ENCODE measurements at regions not wholly inside any gene's neighbourhood (a gene's known extent, or its start where the extent isn't known, plus 50 kb on each side); places are given as distances from the start of the nearest gene placed in this dataset.
"Not testable (repeated sequence)": the region's sequence is repeated elsewhere in the genome, so short reads cannot be mapped to it uniquely, and the experiment has no call there.

GRCh38 chr3:118597184-118597583, 437.5 kb downstream of the IGSF11 start:
- Histone ChIP-seq H3K4me3 (no peak overlapping the region), H3K27ac (no peak overlapping the region), H3K9me3 (replicated peaks) (no peaks in the 10 kb centered on the region)

GRCh38 chr3:118607915-118608820, 426.5 kb downstream of the IGSF11 start:
- Histone ChIP-seq H3K4me3 (no peak overlapping the region), H3K9me3 (replicated peaks) (no peaks in the 10 kb centered on the region), H3K4me1 (replicated peaks) (no peaks in the 10 kb centered on the region), H3K27ac (no peak overlapping the region), H3K36me3 (no peaks in the 10 kb centered on the region), H3K27me3 (replicated peaks) (no peaks in the 10 kb centered on the region)
- no peak for DNase-seq (ENCODE audit: low read depth in 1 of 2, low spot score in 2 of 2)

More at GRCh38 chr3:118597184-118597583, 437.5 kb downstream of the IGSF11 start:
- Histone ChIP-seq H3K36me3 (no peaks in the 10 kb centered on the region), H3K27me3 (replicated peaks) (no peaks in the 10 kb centered on the region), H3K4me1 (replicated peaks) (no peaks in the 10 kb centered on the region)
- no peak for DNase-seq (ENCODE audit: low read depth in 1 of 2, low spot score in 2 of 2)

- DNase-seq (ENCODE audit: low read depth in 1 of 2, low spot score in 2 of 2): no peak
- Histone ChIP-seq H3K4me1 (replicated peaks) (no peaks in the 10 kb centered on the region), H3K27me3 (replicated peaks) (no peaks in the 10 kb centered on the region)
These were observed 416.2 kb downstream of the IGSF11 start for GRCh38 chr3:118618247-118619040.

GRCh38 chr3:118626453-118626852, 408.2 kb downstream of the IGSF11 start:
- Histone ChIP-seq H3K36me3 (no peaks in the 10 kb centered on the region), H3K27ac (no peak overlapping the region), H3K27me3 (replicated peaks) (no peaks in the 10 kb centered on the region), H3K9me3 (replicated peaks) (no peaks in the 10 kb centered on the region), H3K4me1 (replicated peaks) (no peaks in the 10 kb centered on the region), H3K4me3 (no peak overlapping the region)
- DNase-seq (ENCODE audit: low read depth in 1 of 2, low spot score in 2 of 2): no peak

More at GRCh38 chr3:118618247-118619040, 416.2 kb downstream of the IGSF11 start:
- Histone ChIP-seq H3K4me3 (no peak overlapping the region), H3K36me3 (no peaks in the 10 kb centered on the region), H3K27ac (no peak overlapping the region), H3K9me3 (replicated peaks) (no peaks in the 10 kb centered on the region)

GRCh38 chr3:118628704-118629341, 405.8 kb downstream of the IGSF11 start:
- H3K4me3 ChIP-seq: no peak overlapping the region
- peak; percentile 16 to 47 for DNase-seq (ENCODE audit: low read depth in 1 of 2, low spot score in 2 of 2)
- H3K9me3 ChIP-seq (replicated peaks): no peaks in the 10 kb centered on the region
- no peaks in the 10 kb centered on the region for H3K4me1 ChIP-seq (replicated peaks)
- H3K27me3 ChIP-seq (replicated peaks): no peaks in the 10 kb centered on the region
- no peaks in the 10 kb centered on the region for H3K36me3 ChIP-seq
- no peak overlapping the region for H3K27ac ChIP-seq

- Histone ChIP-seq H3K4me3 (no peak overlapping the region), H3K27ac (no peak overlapping the region), H3K4me1 (replicated peaks) (no peaks in the 10 kb centered on the region), H3K27me3 (replicated peaks) (no peaks in the 10 kb centered on the region), H3K36me3 (no peaks in the 10 kb centered on the region), H3K9me3 (replicated peaks) (no peaks in the 10 kb centered on the region)
- no peak for DNase-seq (ENCODE audit: low read depth in 1 of 2, low spot score in 2 of 2)
These were observed 404.8 kb downstream of the IGSF11 start for GRCh38 chr3:118629821-118630220.

GRCh38 chr3:118635711-118636110, 398.9 kb downstream of the IGSF11 start:
- no peaks in the 10 kb centered on the region for H3K27me3 ChIP-seq (replicated peaks)
- no peak for DNase-seq (ENCODE audit: low read depth in 1 of 2, low spot score in 2 of 2)

GRCh38 chr3:118636841-118637240, 397.8 kb downstream of the IGSF11 start:
- no peak overlapping the region for H3K4me3 ChIP-seq
- no peak for DNase-seq (ENCODE audit: low read depth in 1 of 2, low spot score in 2 of 2)
- H3K27ac ChIP-seq: no peak overlapping the region
- no peaks in the 10 kb centered on the region for H3K9me3 ChIP-seq (replicated peaks)
- H3K4me1 ChIP-seq (replicated peaks): no peaks in the 10 kb centered on the region
- no peaks in the 10 kb centered on the region for H3K36me3 ChIP-seq
- no peaks in the 10 kb centered on the region for H3K27me3 ChIP-seq (replicated peaks)

More at GRCh38 chr3:118635711-118636110, 398.9 kb downstream of the IGSF11 start:
- H3K36me3 ChIP-seq: no peaks in the 10 kb centered on the region
- H3K4me1 ChIP-seq (replicated peaks): no peaks in the 10 kb centered on the region
- no peak overlapping the region for H3K4me3 ChIP-seq
- H3K9me3 ChIP-seq (replicated peaks): no peaks in the 10 kb centered on the region
- no peak overlapping the region for H3K27ac ChIP-seq

GRCh38 chr3:118637846-118638245, 396.8 kb downstream of the IGSF11 start:
- no peak for DNase-seq (ENCODE audit: low read depth in 1 of 2, low spot score in 2 of 2)
- H3K9me3 ChIP-seq (replicated peaks): no peaks in the 10 kb centered on the region
- no peak overlapping the region for H3K27ac ChIP-seq
- no peak overlapping the region for H3K4me3 ChIP-seq
- no peaks in the 10 kb centered on the region for H3K36me3 ChIP-seq
- no peaks in the 10 kb centered on the region for H3K4me1 ChIP-seq (replicated peaks)
- H3K27me3 ChIP-seq (replicated peaks): no peaks in the 10 kb centered on the region

GRCh38 chr3:118641608-118642007, 393.0 kb downstream of the IGSF11 start:
- Histone ChIP-seq H3K4me1 (replicated peaks) (no peaks in the 10 kb centered on the region), H3K27ac (no peak overlapping the region), H3K27me3 (replicated peaks) (no peaks in the 10 kb centered on the region), H3K36me3 (no peaks in the 10 kb centered on the region), H3K9me3 (replicated peaks) (no peaks in the 10 kb centered on the region), H3K4me3 (no peak overlapping the region)
- DNase-seq (ENCODE audit: low read depth in 1 of 2, low spot score in 2 of 2): no peak

GRCh38 chr3:118671192-118671591, 363.5 kb downstream of the IGSF11 start:
- Histone ChIP-seq H3K27ac (no peak overlapping the region), H3K4me1 (replicated peaks) (no peaks in the 10 kb centered on the region), H3K27me3 (replicated peaks) (no peaks in the 10 kb centered on the region), H3K9me3 (replicated peaks) (no peaks in the 10 kb centered on the region), H3K36me3 (no peaks in the 10 kb centered on the region), H3K4me3 (no peak overlapping the region)
- DNase-seq (ENCODE audit: low read depth in 1 of 2, low spot score in 2 of 2): no peak

GRCh38 chr3:118675305-118675704, 359.3 kb downstream of the IGSF11 start:
- Histone ChIP-seq H3K4me1 (replicated peaks) (no peaks in the 10 kb centered on the region), H3K4me3 (no peak overlapping the region), H3K27ac (no peak overlapping the region), H3K9me3 (replicated peaks) (no peaks in the 10 kb centered on the region), H3K27me3 (replicated peaks) (no peaks in the 10 kb centered on the region), H3K36me3 (no peaks in the 10 kb centered on the region)
- no peak for DNase-seq (ENCODE audit: low read depth in 1 of 2, low spot score in 2 of 2)

GRCh38 chr3:118678663-118679062, 356.0 kb downstream of the IGSF11 start:
- H3K4me3 ChIP-seq; H3K36me3 ChIP-seq; H3K9me3 ChIP-seq (replicated peaks); DNase-seq (ENCODE audit: low read depth in 1 of 2, low spot score in 2 of 2); H3K27me3 ChIP-seq (replicated peaks); H3K4me1 ChIP-seq (replicated peaks); H3K27ac ChIP-seq: not testable (repeated sequence)

GRCh38 chr3:118682921-118683320, 351.7 kb downstream of the IGSF11 start:
- no peaks in the 10 kb centered on the region for H3K36me3 ChIP-seq
- H3K27me3 ChIP-seq (replicated peaks): no peaks in the 10 kb centered on the region
- no peaks in the 10 kb centered on the region for H3K9me3 ChIP-seq (replicated peaks)
- no peaks in the 10 kb centered on the region for H3K4me1 ChIP-seq (replicated peaks)
- no peak overlapping the region for H3K27ac ChIP-seq
- DNase-seq (ENCODE audit: low read depth in 1 of 2, low spot score in 2 of 2): no peak
- H3K4me3 ChIP-seq: no peak overlapping the region
